Pancreas (tissue), 10 donors: ENCODE measurements at regions not wholly inside any gene's neighbourhood (a gene's known extent, or its start where the extent isn't known, plus 50 kb on each side); places are given as distances from the start of the nearest gene placed in this dataset.
"Not testable (repeated sequence)": the region's sequence is repeated elsewhere in the genome, so short reads cannot be mapped to it uniquely, and the experiment has no call there.

ENCODE experiments used
- ATAC-seq, 4 donors: fragments of 200-7000 bp; cut with Tn5 transposase; one replicate each; pipeline versions ENCODE4 v1.8.0 to v1.9.1; 2020; ENCODE audit warnings: mild to moderate bottlenecking in 4 of 4, moderate library complexity in 4 of 4
- DNase-seq, 6 donors: peaks; one replicate each; pipeline ENCODE4 v3.0.0-alpha.2; 2020
- FAIRE-seq: peaks from 2 replicates; lab custom pipeline; 2012; peaks lifted over from hg19 to GRCh38; lab: Jason Lieb, UNC
- H3K27ac ChIP-seq, 4 donors: fragments of 200-600 bp; sonication (generic); 1 replicate in 3 of 4; 2 replicates in 1 of 4; pipeline versions ENCODE4 v1.5.0 to v1.8.0; 2020
- H3K27me3 ChIP-seq, 4 donors: fragments of 200-600 bp; one replicate each; pipeline ENCODE4 v1.8.0; 2021
- H3K36me3 ChIP-seq, 3 donors: fragments of 200-600 bp; sonication (generic) in 1 of 3; one replicate each; pipeline versions ENCODE4 v1.5.0 to v1.8.0; 2020 to 2021
- H3K4me1 ChIP-seq, 3 donors: fragments of 200-600 bp; one replicate each; pipeline ENCODE4 v1.8.0; 2021
- H3K4me3 ChIP-seq, 4 donors: fragments of 200-600 bp; sonication (generic) in 2 of 4; one replicate each; pipeline versions ENCODE4 v1.5.0 to v1.8.0; 2020 to 2021
- H3K9me3 ChIP-seq, 4 donors: fragments of 200-600 bp; one replicate each; pipeline ENCODE4 v1.8.0; 2021
- WGBS, 2 donors: extraction: QIAGEN DNeasy Blood & Tissue Kit; methylation state at CpG; one replicate each; pipeline ENCODE4 v1.1.7; 2013; 5-methylcytosine and 5-hydroxymethylcytosine counted together
- intact Hi-C, 3 donors: fragments of 100-400 bp; cut with DNase I; formaldehyde crosslinking; loops; one replicate each; pipeline versions ENCODE4 v1.11.1 to v1.14.2; 2022
- TF ChIP-seq, protein P1 (sequence below), 4 donors: fragments of 200-600 bp; sonication (generic) in 3 of 4; IDR thresholded peaks; one replicate each; pipeline versions ENCODE4 v1.5.0 to v1.8.0; 2021; ENCODE audit warnings: antibody characterized with exemption in 4 of 4
- donor health status: healthy with polysubstance abuse.
- donor health status: DM: no; HTN: no; CAD: no; lungs with moderate emphysema.
- donor health status: DM: no; HTN: no; CAD: no.
- donor health status: control.
- donor health status: control.
- donor health status: Bipolar disorder and iron deficiency.
- donor health status: DM: yes; HTN: yes; CAD: no.
- donor health status: DM: no; HTN: no; CAD: no.
- donor health status: DM: no; HTN: no; CAD: no.
- donor health status: DM: yes; HTN: yes; CAD: no.

DNA sequence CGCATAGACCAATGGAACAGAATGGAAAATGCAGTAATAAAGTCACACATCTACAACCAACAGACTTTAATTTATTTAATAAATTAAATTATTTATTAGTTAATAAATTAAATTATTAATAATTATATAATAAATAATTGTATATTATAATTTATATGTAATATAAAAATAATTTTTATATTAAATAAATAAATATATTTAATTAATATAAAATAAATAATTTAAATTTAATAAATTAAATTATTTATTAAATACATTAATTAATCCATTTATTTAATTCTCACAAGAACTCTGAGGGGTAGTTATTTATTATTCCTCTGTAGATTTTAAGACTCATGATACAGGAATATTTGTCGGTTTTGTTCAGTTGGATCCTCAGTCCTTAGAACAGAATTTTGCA, 176.1 kb upstream of the ADAMTS19 start:
- 96 to 97% methylated on average over 2 of the region's 2 CpGs for WGBS, 2 donors
- H3K36me3 ChIP-seq, result no peaks in the 10 kb centered on the region
- H3K27me3 ChIP-seq, result no peaks in the 10 kb centered on the region
- ATAC-seq (no peak), FAIRE-seq (peak; percentile 98), DNase-seq (no peak)
- H3K27ac ChIP-seq, result no peak overlapping the region
- no peaks in the 10 kb centered on the region for H3K4me1 ChIP-seq
- H3K9me3 ChIP-seq, result no peaks in the 10 kb centered on the region
- intact Hi-C loops, result no loop called here
- no peak overlapping the region for H3K4me3 ChIP-seq
- TF ChIP-seq, protein P1, sequence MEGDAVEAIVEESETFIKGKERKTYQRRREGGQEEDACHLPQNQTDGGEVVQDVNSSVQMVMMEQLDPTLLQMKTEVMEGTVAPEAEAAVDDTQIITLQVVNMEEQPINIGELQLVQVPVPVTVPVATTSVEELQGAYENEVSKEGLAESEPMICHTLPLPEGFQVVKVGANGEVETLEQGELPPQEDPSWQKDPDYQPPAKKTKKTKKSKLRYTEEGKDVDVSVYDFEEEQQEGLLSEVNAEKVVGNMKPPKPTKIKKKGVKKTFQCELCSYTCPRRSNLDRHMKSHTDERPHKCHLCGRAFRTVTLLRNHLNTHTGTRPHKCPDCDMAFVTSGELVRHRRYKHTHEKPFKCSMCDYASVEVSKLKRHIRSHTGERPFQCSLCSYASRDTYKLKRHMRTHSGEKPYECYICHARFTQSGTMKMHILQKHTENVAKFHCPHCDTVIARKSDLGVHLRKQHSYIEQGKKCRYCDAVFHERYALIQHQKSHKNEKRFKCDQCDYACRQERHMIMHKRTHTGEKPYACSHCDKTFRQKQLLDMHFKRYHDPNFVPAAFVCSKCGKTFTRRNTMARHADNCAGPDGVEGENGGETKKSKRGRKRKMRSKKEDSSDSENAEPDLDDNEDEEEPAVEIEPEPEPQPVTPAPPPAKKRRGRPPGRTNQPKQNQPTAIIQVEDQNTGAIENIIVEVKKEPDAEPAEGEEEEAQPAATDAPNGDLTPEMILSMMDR (IDR thresholded peaks at IDR 0.05), result no peak

DNA sequence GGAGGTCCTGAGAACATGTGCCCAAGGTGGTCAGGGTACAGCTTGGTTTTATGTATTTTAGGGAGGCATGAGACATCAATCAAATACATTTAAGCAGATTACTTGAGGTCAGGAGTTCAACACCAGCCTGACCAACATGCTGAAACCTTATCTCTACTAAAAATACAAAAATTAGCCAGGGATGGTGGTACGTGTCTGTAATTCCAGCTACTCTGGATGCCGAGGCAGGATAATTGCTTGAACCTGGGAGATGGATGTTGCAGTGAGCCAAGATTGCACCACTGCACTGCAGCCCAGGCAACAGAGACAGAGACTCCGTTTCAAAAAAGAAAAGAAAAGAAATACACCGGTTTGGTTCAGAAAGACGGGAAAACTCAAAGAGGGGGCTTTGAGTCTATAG, 165.9 kb upstream of the ADAMTS19 start:
- H3K9me3 ChIP-seq, intact Hi-C loops, H3K4me1 ChIP-seq, FAIRE-seq, ATAC-seq, H3K27me3 ChIP-seq, H3K27ac ChIP-seq, H3K36me3 ChIP-seq, H3K4me3 ChIP-seq, DNase-seq: not testable (repeated sequence)
- WGBS, 2 donors, result 77 to 80% methylated on average over 5 of the region's 5 CpGs

DNA sequence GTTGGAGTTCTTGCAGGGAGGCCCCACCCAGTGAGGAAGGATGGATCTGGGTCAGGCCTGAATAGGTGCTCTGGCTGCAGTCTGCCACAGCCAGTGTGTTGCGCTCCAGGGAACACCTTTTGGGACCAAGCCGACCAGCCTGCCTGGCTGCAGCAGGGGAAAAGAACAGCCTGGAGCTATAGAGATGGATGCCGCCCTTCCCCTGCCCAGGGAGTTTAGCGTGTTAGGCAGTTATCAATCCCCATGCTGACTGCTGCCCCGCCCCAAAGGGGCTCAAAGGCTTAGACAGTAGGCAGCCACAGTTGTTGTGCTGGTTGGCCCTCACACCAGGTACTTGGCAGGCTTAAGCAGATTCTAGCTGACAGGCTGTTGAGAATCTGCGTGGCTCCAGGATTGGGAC, 153.4 kb upstream of the ADAMTS19 start:
- no peak for FAIRE-seq
- DNase-seq, result peak in 1 of 6 donors; percentile 23
- no peak for ATAC-seq
- H3K4me1 ChIP-seq, result no peaks in the 10 kb centered on the region
- intact Hi-C loops, result no loop called here
- H3K4me3 ChIP-seq, result no peak overlapping the region
- H3K9me3 ChIP-seq, result no peaks in the 10 kb centered on the region
- WGBS, 2 donors, result 93 to 98% methylated on average over 6 of the region's 6 CpGs
- H3K27ac ChIP-seq, result no peak overlapping the region
- H3K27me3 ChIP-seq, result no peaks in the 10 kb centered on the region
- no peaks in the 10 kb centered on the region for H3K36me3 ChIP-seq
- TF ChIP-seq, protein P1 (IDR thresholded peaks at IDR 0.05), result no peak

DNA sequence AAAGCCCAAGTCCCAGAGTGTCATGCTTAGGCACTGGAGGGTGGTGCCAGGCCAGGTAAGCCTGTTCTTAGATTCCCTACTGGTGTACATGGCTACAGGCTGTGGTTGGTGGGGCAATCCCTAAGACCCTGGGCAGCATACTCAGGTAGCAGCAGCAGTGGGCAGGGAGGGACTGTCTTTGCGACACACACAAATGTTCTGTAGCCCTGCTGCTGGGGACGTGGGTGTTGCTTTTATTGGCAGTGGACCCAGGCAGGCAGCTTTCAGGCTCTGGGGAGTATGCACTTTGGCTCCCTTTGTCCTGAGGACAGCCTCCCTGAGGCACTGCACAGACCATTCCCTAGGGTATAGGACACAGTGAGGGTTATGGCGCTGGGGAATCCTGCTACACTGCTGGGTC, 137.1 kb upstream of the ADAMTS19 start:
- FAIRE-seq (no peak), ATAC-seq (no peak)

DNA sequence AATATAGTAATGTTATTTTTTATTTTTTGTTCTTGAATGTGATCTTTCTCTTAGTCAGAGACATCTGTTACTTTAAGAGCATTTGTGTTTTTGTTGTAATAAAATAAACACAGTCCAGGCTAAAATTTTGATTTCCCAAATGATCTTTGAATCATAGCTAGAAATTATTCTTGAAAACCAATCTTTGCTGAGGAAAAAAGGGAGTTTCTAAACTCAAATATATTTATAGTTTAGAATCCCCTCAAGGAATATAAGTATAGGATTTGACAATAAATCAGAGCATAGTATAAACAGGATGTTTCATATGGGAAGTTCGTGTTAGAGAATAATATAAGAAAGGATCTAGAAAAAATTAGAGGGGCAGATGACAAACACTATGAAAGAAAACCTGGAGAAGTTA, 118.8 kb upstream of the ADAMTS19 start:
- Histone ChIP-seq H3K27me3 (no peaks in the 10 kb centered on the region), H3K36me3 (no peaks in the 10 kb centered on the region), H3K4me1 (no peaks in the 10 kb centered on the region), H3K9me3 (no peaks in the 10 kb centered on the region), H3K4me3 (no peak overlapping the region), H3K27ac (no peak overlapping the region)
- DNase-seq (no peak), ATAC-seq (no peak), FAIRE-seq (peak; percentile 5)
- intact Hi-C loops, result no loop called here
- TF ChIP-seq, protein P1 (IDR thresholded peaks at IDR 0.05), result no peak
- WGBS, 2 donors, result 75 to 80% methylated on average over 1 of the region's 1 CpG

More for the DNA sequence above, 137.1 kb upstream of the ADAMTS19 start:
- TF ChIP-seq, protein P1 (IDR thresholded peaks at IDR 0.05), result no peak
- Histone ChIP-seq H3K27me3 (no peaks in the 10 kb centered on the region), H3K27ac (no peak overlapping the region), H3K4me3 (no peak overlapping the region), H3K4me1 (no peaks in the 10 kb centered on the region), H3K9me3 (no peaks in the 10 kb centered on the region), H3K36me3 (no peaks in the 10 kb centered on the region)
- 88 to 89% methylated on average over 3 of the region's 3 CpGs for WGBS, 2 donors
- intact Hi-C loops, result no loop called here
- no peak for DNase-seq

DNA sequence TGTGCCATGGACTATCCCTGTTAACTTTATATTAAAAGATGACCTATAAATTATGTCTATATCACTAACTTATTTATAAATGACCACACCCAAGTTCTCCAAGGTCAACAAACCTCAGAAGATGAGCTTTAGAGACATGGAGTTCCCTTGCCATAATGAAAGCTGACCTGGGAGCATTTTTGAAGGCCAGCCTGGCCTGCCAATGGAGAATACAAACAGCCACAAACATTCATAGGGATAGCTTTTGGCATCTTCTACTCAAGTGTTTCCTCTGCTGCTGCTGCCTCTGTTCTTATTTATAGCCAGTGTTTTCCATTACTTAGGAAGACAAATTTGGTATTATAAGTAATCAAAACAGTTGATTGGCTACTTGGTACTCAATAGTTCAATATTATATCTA, 117.3 kb upstream of the ADAMTS19 start:
- Histone ChIP-seq H3K27ac (no peak overlapping the region), H3K4me1 (no peaks in the 10 kb centered on the region), H3K27me3 (no peaks in the 10 kb centered on the region), H3K4me3 (no peak overlapping the region), H3K9me3 (no peaks in the 10 kb centered on the region), H3K36me3 (no peaks in the 10 kb centered on the region)
- FAIRE-seq, result no peak
- TF ChIP-seq, protein P1 (IDR thresholded peaks at IDR 0.05), result no peak
- intact Hi-C loops, result no loop called here
- no peak for ATAC-seq
- no peak for DNase-seq
